Lower leg skin (tissue), 3 donors: ENCODE measurements at regions not wholly inside any gene's neighbourhood (a gene's known extent, or its start where the extent isn't known, plus 50 kb on each side); places are given as distances from the start of the nearest gene placed in this dataset.

Experiments
- POLR2A ChIP-seq, 2 donors: fragments of 450-650 bp; IDR thresholded peaks; one replicate each; pipeline ENCODE4 v1.6.1; 2016 to 2017; ENCODE audit warnings: antibody characterized with exemption in 2 of 2, mild to moderate bottlenecking in 1 of 2, moderate library complexity in 1 of 2
- TF ChIP-seq, protein P1 (sequence below), 3 donors: fragments of 450-650 bp; IDR thresholded peaks; one replicate each; pipeline ENCODE4 v1.5.1; 2016; ENCODE audit warnings: antibody characterized with exemption in 3 of 3, mild to moderate bottlenecking in 3 of 3, moderate library complexity in 2 of 3

DNA sequence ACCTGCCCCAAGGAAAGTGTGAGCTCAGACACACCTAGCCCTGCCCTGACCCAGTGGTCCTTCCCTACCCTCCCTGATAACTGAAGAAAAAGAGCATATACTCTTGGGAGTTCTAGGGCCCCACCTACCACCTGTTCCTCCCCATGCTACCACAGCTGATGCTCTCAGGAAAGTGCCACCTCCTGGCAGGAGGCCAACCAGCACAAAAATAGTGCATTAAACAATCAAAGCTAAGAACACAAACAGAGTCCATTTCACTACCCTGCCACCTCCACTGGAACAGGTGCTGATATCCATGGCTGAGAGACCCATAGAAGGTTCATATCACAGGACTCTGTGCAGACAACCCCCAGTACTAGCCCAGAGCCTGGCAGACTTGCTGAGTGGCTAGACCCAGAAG is 288.6 kb upstream of the PHF14 start:
- TF ChIP-seq, protein P1, sequence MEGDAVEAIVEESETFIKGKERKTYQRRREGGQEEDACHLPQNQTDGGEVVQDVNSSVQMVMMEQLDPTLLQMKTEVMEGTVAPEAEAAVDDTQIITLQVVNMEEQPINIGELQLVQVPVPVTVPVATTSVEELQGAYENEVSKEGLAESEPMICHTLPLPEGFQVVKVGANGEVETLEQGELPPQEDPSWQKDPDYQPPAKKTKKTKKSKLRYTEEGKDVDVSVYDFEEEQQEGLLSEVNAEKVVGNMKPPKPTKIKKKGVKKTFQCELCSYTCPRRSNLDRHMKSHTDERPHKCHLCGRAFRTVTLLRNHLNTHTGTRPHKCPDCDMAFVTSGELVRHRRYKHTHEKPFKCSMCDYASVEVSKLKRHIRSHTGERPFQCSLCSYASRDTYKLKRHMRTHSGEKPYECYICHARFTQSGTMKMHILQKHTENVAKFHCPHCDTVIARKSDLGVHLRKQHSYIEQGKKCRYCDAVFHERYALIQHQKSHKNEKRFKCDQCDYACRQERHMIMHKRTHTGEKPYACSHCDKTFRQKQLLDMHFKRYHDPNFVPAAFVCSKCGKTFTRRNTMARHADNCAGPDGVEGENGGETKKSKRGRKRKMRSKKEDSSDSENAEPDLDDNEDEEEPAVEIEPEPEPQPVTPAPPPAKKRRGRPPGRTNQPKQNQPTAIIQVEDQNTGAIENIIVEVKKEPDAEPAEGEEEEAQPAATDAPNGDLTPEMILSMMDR (IDR thresholded peaks at IDR 0.05), result no peak
- TF ChIP-seq POLR2A (IDR thresholded peaks at IDR 0.05), result no peak
